GM19035 (cell line): ENCODE measurements at regions not wholly inside any gene's neighbourhood (a gene's known extent, or its start where the extent isn't known, plus 50 kb on each side); places are given as distances from the start of the nearest gene placed in this dataset.
"Not testable (repeated sequence)": the region's sequence is repeated elsewhere in the genome, so short reads cannot be mapped to it uniquely, and the experiment has no call there.

Source experiments
- ATAC-seq: cut with Tn5 transposase; IDR thresholded peaks from one replicate; pipeline ENCODE4 v1.9.1; 2021; ENCODE audit not compliant: unreplicated experiment

DNA sequence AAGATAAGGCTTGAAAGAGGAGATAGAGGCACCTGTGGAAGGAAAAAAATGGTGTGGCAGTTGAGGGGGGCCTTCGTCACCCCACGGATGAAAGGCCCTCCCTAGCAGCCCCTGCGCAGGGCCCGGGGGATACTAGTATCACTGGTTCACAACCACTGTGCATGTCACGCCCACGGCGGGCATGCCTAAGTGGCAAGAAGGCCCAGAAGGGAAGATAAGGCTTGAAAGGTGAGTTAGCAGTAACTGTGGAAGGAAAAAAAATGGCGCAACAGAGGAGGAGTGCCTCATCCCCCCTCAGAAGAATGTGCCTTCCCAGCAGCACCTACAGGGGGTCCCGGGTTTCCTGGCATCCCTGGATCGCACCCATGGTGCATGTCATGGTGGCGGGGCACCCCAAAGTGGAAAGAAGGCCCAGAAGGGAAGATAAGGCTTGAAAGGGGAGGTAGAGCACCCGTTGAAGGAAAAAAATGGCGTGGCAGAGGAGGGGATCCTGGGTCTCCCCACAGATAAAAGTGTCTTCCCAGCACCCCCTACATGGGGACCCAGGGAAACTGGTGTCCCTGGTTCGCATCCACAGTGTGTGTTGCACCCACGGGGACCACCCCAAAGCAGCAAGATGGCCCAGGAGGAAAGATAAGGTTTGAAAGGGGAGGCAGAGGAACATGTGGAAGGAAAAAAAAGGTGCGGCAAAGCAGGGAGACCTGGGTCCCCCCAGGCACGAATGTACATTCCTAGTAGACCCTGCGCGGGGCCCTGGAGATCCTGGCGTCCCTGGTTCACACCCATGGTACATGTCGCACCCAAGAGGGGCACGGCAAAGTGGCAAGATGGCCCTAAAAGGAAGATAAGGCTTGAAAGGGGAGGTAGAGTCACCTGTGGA, 279.2 kb downstream of the ALG10 start:
- no peak for ATAC-seq

DNA sequence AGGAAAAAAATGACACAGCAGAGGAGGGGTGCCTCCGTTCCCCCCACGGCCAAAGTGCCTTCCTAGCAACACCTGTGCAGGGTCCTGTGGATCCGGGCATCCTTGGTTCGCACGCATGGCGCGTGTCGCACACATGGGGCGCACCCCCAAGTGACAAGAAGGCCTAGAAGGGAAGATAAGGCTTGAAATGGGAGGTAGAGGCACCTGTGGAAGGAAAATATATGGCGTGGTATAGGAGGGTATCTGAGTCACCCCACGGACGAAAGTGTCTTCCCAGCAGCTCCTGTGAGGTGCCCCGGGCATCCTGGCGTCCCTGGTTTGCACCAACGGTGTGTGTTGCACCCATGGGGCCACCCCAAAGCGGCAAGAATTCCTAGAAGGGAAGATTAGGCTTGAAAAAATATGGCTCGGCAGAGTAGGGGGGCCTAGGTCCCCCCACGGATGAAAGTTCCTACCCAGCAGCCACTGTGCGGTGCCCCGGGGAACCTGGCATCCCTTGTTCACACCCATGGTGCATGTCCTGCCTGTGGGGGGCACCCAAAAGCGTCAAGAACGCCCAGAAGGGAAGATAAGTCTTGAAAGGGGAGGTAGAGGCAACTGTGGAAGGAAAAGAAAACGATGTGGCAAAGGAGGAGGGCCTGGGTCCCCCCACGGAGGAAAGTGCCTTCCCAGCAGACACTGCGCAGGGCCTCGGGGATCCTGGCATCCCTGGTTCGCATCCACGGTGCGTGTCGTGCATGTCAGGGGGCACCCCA, 280.0 kb downstream of the ALG10 start:
- ATAC-seq: no peak

DNA sequence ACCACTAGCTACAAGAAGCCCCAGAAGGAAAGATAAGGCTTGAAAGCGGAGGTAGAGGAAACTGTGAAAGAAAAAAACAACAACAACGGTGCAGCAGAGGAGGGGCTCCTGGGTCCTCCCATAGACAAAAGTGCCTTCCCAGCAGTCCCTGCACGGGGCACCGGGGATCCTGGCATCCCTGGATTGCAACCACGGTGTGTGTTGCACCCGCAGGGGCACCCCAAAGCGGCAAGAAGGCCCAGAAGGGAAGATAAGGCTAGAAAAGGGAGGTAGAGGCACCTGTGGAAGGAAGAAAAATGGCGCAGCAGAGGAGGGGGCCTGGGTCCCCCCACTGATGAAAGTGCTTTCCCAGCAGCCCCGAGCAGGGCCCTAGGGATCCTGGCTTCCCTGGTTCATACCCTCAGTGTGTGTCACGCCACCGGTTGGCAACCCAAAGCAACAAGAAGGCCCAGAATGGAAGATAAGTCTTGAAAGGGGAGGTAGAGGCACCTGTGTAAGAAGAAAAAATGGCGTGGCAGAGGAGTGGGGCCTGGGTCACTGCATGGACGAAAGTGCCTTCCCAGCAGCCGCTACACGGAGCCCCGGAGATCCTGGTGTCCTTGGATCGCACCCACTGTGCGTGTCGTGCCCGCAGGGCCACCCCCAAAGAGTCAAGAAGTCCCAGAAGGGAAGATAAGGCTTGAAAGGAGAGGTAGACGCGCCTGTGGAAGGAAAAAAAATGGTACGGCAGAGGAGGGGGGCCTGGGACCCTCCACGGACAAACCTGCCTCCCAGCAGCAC, 281.0 kb downstream of the ALG10 start:
- no peak for ATAC-seq

DNA sequence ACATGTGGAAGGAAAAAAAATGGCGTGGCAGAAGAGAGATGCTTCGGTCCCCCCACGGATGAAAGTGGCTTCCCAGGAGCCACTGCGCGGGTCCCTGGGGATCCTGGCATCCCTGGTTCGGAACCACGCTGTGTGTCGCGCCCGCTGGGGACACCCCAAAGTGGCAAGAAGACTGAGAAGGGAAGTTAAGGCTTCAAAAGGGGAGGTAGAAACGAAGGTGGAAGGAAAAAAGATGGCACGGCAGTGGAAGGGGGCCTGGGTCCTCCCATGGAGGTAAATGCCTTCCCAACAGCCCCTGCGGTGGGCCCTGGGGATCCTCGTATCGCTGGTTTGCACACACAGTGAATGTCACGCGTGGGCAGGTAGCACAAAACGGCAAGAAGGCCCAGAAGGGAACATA, 281.7 kb downstream of the ALG10 start:
- ATAC-seq: no peak

DNA sequence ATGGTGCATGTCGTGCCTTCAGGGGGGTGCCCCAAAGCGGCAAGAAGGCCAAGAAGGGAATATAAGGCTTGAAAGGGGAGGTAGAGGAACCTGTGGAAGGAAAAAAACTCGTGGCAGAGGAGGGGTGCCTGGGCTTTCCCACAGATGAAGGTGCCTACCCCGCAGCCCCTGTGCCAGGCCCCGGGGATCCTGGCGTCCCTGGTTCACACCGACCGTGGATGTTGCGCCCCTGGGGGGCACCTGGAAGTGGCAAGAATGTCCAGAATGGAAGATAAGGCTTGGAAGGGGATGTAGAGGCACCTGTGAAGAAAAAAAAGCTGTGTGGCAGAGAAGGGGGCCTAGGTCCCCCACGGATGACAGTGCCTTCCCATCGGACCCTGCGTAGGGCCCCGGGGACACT, 282.2 kb downstream of the ALG10 start:
- ATAC-seq: no peak

DNA sequence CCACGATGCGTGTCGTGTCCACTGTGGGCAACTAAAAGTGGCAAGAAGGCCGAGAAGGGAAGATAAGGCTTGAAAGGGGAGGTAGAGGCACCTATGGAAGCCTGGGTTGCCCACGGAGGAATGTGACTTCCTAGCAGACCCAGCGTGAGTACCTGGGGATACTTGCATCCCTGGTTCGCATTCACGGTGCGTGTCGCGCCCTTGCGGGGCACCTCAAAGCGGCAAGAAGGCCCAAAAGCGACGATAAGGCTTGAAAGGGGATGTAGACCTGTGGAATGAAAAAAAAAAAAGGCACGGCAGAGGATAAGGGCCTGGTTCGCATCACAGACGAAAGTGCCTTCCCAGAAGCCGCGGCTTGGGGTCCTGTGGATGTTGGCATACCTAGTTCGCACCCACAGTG, 282.9 kb downstream of the ALG10 start:
- no peak for ATAC-seq

DNA sequence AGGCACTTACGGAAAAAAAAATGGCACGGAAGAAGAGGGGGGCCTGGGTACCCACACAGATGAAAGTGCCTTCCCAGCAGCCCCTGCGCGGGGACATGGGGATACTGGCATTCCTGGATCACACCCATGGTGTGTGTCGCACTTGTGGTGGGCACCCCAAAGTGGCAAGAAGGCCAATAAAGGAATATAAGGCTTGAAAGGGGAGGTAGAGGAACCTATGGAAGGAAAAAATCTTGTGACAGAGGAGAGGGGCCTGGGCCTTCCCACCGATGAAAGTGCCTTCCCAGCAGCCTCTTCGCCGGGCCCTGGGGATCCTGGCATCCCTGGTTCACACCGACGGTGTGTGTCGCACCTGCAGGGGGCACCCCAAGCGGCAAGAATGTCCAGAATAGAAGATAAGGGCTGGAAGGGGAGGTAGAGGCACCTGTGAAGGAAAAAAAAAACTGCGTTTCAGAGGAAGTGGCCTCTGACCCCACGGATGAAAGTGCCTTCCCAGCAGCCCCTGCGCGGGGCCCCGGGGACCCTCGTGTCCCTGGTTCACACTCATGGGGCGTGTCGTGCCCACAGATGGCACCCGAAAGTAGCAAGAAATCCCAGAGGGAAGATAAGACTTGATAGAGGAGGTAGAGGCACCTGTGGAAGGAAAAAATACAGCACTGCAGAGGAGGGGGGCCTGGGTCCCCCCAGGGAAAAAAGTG, 284.0 kb downstream of the ALG10 start:
- no peak for ATAC-seq

DNA sequence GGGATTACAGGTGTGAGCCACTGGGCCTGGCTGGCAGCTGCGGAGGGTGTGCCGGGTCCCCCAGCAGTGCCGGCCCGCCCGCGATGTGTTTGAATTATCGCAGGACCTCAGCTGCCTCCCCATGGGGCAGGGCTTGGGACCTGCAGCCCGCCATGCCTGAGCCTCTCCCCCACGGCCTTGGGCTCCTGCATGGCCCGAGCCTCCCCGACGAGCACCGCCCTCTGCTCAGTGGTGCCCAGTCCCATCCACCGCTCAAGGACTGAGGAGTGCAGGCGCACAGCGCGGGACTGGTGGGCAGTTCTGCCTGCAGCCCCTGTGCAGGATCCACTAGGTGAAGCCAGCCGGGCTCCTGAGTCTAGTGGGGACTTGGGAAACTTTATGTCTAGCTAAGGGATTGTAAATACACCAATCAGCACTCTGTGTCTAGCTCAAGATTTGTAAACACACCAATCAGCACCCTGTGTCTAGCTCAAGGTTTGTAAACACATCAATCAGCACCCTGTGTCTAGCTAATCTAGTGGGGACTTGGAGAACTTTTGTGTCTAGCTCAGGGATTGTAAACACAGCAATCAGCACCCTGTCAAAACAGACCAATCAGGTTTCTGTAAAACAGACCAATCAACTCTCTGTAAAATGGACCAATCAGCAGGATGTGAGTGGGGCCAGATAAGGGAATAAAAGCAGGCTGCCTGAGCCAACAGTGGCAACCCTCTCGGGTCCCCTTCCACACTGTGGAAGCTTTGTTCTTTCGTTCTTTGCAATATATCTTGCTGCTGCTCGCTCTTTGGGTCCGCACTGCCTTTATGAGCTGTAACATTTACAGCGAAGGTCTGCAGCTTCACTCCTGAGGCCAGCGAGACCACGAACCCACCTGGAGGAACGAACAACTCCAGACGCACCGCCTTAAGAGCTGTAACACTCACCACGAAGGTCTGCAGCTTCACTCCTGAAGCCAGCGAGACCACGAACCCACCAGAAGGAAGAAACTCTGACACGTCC, 287.8 kb downstream of the ALG10 start:
- not testable (repeated sequence) for ATAC-seq

DNA sequence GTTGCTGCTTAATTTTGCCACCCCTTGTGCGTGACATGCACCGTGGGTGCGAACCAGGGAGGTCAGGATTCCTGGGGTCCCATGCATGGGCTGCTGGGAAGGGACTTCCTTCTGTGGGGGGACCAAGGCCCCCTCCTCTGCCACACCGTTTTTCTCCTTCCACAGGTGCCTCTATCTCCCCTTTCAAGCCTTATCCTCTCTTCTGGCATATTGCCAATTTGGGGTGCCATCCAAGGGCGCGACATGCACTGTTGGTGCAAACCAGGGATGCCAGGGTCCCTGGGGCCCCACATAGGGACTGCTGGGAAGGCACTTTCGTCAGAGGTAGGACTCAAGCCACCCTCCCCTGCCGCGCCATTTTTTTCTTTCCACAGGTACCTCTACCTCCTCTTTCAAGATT, 289.0 kb downstream of the ALG10 start:
- no peak for ATAC-seq

DNA sequence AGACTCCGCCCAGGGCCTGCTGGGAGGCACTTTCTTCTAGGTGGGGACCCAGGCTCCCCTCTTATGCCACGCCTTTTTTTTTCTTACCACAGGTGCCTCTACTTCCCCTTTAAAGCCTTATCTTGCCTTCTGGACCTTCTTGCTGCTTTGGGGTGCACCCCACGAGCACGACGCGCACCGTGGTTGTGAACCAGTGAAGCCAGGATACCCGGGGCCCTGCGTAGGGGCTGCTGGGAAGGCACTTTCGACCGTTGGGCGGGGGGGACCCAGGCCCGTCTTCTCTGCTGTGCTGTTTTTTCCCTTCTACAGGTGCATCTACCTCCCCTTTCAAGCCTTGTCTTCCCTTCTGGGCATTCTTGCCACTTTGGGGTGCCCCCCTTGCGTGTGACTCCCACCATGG, 305.4 kb downstream of the ALG10 start:
- no peak for ATAC-seq

DNA sequence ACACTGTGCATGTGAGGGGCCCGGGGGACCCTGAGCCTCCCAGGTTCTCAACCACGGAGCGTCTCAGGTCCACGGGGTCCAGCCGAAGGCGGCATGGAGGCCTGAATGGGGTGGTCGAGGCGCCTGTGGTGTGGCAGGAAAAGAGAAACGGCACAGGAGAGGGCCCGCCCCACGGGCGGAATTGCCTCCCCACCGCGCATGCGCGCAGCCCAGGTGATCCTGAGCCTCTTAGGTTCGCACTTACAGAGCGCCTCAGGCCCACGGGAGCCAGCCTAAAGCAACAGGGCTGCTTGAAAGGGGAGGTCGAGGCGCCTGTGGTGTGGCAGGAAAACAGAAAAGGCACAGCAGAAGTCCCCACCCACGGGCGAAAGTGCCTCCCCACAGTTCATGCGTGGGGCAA, 311.0 kb downstream of the ALG10 start:
- ATAC-seq: no peak

DNA sequence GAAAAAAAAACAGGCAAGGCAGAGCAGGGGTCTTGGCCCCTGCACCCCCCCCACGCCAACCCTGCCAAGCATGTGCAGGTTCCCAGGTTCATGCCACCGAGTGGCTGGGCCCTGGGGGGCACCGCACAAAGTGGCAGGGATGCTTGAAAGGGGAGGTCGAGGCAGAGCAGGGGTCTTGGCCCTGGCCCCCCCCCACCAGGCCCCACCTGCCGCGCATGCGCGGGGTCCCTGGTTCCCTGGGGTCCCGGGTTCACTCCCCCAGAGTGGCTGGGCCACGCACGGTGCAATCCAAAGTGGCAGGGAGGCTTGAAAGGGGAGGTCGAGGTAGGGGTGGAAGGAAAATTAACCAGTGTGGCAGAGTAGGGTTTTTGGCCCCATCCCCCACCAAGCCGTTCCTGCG, 312.2 kb downstream of the ALG10 start:
- ATAC-seq: no peak

DNA sequence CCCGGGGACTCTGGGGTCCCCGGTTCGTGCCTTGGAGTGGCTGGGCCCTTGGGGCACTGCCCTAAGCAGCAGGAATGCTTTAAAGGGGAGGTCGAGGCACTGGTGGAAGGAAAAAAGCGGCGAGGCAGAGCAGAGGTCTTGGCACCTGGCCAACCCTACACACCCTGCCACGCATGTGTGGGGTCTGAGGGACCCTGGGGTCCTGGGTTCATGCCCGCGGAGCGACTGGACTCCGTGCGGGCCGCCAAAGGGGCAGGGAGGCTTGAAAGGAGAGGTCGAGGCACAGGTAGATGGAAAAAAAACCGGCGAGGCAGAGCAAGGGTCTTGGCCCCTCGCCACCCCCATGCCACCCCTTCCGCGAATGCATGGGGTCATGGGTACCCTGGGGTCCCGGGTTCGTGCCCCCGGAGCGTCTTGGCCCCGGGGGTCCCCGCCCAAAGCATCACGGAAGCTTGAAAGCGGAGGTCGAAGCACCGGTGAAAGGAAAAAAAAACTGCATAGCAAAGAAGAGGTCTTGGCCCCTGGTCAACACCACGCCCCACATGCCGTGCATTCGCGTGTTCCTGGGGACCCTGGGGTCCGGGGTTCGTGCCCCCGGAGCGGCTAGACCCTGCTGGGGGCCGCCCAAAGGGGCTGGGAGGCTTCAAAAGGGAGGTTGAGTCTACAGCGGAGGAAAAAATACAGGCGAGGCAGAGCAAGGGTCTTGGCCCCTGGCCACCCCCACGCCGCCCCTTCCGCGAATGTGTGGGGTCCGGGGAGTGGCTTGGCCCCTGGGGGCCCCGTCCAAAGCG, 312.9 kb downstream of the ALG10 start:
- ATAC-seq: no peak

DNA sequence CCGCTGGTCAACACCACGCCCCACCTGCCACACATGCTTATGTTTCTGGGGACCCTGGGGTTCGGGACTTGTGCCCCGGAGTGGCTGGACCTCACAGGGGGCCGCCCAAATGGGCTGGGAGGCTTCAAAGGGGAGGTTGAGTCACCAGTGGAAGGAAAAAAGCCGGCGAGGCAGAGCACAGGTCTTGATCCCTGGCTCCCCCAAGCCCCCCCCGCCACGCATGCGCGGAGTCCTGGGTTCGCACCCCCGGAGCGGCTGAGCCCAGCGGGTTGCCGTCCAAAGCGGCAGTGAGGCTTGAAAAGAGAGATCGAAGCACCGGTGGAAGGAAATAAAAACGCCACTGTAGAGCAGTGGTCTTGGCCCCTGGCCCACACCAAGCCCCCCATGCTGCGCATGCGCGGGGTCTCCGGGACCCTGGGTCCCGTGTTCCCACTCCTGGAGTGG, 313.5 kb downstream of the ALG10 start:
- no peak for ATAC-seq

DNA sequence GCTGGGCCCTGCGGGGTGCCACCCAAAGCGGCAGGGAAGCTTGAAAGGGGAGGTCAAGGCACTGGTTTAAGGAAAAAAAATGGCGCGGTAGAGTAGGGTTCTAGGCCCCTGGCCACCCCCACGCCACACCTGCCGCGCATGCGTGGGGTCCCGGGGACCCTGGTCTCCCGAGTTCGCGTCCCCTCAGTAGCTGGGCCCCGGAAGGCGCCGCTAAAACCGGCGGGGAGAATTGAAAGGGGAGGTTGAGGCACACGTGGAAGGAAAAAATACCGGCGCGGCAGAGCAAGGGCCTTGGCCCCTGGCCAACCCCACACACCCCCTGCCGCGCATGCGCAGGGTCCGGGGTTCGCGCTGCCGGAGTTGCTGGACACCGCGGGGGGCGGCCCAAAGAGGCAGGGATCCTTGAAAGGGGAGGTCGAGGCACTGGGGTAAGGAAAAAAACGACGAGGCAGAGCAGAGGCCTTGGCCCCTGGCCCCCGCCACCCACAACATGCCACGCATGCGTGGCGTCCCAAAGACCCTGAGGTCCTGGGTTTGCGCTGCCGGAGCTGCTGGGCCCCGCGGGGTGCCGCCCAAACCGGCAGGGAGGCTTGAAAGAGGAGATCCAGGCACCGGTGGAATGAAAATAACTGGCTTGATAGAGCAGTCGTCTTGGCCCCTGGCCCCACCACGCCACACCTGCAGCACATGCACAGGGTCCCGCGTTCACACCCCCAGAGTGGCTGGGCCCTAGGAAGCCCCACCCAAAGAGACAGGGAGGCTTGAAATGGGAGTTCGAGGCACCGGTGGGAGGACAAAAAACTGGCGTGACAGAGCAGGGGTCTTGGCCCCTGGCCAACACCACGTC, 314.5 kb downstream of the ALG10 start:
- ATAC-seq: no peak

DNA sequence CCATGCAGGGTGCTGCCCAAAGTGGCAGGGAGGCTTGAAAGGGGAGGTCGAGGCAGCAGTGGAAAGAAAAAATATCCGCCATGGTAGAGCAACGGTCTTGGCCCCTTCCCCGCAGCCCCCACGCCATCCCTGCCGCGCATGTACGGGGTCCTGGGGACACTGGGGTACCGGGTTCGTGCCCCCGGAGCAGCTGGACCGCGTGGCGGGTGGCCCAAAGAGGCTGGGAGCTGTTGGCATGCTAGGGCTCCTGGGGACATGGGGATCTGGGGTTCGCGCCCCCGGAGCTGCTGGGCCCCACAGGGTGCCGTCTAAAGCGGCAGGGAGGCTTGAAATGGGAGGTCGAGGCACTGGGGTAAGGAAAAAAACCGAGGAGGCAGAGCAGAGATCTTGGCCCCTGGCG, 316.5 kb downstream of the ALG10 start:
- no peak for ATAC-seq

DNA sequence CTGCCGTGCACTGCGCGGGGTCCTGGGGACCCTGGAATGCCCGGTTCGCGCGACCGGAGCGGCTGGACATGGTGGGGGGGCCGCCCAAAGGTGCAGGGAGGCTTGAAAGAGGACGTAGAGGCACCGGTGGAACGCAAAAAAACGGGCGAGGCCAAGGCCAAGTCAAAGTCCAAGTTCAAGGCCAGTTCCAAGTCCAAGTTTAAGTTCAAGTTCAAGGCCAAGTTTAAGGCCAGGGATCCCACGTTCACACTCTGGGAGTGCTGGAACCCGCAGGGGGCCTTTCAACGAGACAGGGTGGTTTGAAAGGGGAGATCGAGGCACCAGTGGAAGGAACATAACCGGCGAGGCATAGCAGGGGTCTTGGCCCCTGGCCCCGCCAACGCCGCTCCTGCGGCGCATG, 317.6 kb downstream of the ALG10 start:
- ATAC-seq: no peak
